ENCODE measurements at regions not wholly inside any gene's neighbourhood (a gene's known extent, or its start where the extent isn't known, plus 50 kb on each side); places are given as distances from the start of the nearest gene placed in this dataset.

DNA sequence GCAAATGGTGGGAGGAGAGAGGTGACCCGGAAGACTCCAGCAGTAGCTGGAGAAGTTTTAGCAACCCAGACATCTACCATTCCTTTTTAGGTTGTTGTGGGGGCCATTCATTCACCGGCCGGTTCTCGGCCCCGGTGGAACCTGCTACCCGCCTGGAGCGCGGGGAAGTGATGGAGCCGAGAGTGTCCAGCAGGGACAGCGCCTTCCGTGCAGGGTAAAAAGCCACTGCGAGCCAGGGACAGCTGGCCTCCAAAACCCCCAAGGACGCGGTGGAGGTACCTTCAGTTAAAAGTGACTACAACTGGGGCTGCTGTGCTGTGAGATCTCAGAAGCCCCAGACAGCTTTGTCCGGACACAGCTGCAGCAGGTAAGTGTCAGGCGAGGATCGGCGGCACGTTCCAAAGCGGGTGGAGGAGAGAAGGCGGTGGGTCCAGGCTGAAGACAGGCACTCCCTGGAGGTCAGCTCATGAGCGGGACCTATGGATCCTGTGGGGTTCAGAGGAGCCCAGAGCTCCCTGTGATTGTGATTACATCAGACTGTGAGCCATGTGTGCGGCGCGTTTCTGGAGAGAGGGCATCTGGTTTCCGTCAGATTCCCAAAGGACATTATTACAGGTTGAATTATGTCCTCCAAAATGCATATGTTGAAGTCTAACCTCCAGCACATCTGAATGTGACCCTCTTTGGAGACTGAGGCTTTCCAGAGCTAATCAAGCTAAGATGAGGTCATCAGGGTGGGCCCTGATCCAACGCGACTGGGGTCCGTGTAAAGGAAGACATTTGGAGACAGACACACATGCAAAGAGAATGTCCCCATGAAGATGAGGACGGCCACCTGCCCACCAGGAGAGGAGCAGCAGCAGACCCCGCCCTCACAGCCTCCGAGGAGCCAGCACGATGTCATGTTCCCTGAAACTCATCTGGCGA, 276.3 kb downstream of the EIPR1 start:
- BruUV-seq (replicated peaks): no TSS peak

GRCh38 chr2:3100386-3100785, 277.2 kb downstream of the EIPR1 start:
- TF ChIP-seq CTCF (conservative IDR thresholded peaks at IDR 0.05): no peak
- TF ChIP-seq EZH2 (IDR thresholded peaks at IDR 0.05; ENCODE audit: low read depth): no peak
- Histone ChIP-seq H3K27me3 (ENCODE audit: insufficient read depth, low read depth) (peaks cover 95% of the 10 kb centered on the region), H3K4me1 (replicated peaks; ENCODE audit: insufficient read depth) (no peaks in the 10 kb centered on the region), H2AFZ (no peak overlapping the region), H3K27ac (no peak overlapping the region), H3K9me2 (ENCODE audit: insufficient read depth) (no peaks in the 10 kb centered on the region), H3K79me2 (ENCODE audit: low read depth) (no peaks in the 10 kb centered on the region), H3K4me2 (no peak overlapping the region), H3K9me3 (ENCODE audit: insufficient read depth, low read depth) (no peaks in the 10 kb centered on the region), H3F3A (ENCODE audit: insufficient read depth, low read depth) (no peaks in the 10 kb centered on the region), H4K20me1 (ENCODE audit: insufficient read depth) (no peaks in the 10 kb centered on the region; the same call in 1 of the 2 replicates), H3K36me3 (ENCODE audit: low read depth) (no peaks in the 10 kb centered on the region), H3K4me3 (no peak overlapping the region)
- no peak for DNase-seq
- CTCF ChIA-PET: no interaction called here
- intact Hi-C loops (cut with micrococcal nuclease; ENCODE audit: unreplicated experiment): no loop called here
- BruUV-seq (replicated peaks): no TSS peak
- POLR2A ChIA-PET (ENCODE audit: unreplicated experiment): no interaction called here

More for the DNA sequence above, 276.3 kb downstream of the EIPR1 start:
- DNase-seq: no peak
- CTCF ChIA-PET: no interaction called here
- no peak overlapping the region for H3K4me2 ChIP-seq
- no peaks in the 10 kb centered on the region for H3K9me3 ChIP-seq (ENCODE audit: insufficient read depth, low read depth)
- no peaks in the 10 kb centered on the region for H3K79me2 ChIP-seq (ENCODE audit: low read depth)
- POLR2A ChIA-PET (ENCODE audit: unreplicated experiment): no interaction called here
- TF ChIP-seq CTCF (conservative IDR thresholded peaks at IDR 0.05): no peak
- TF ChIP-seq EZH2 (IDR thresholded peaks at IDR 0.05; ENCODE audit: low read depth): no peak
- H3K36me3 ChIP-seq (ENCODE audit: low read depth): no peaks in the 10 kb centered on the region
- H3K27ac ChIP-seq: no peak overlapping the region
- H3F3A ChIP-seq (ENCODE audit: insufficient read depth, low read depth): no peaks in the 10 kb centered on the region
- no peaks in the 10 kb centered on the region for H3K9me2 ChIP-seq (ENCODE audit: insufficient read depth)
- no peak overlapping the region for H3K4me3 ChIP-seq
- no peaks in the 10 kb centered on the region; the same call in 1 of the 2 replicates for H4K20me1 ChIP-seq (ENCODE audit: insufficient read depth)
- H3K4me1 ChIP-seq (replicated peaks; ENCODE audit: insufficient read depth): no peaks in the 10 kb centered on the region
- intact Hi-C loops (cut with micrococcal nuclease; ENCODE audit: unreplicated experiment): no loop called here
- peaks cover 95% of the 10 kb centered on the region for H3K27me3 ChIP-seq (ENCODE audit: insufficient read depth, low read depth)
- H2AFZ ChIP-seq: no peak overlapping the region

DNA sequence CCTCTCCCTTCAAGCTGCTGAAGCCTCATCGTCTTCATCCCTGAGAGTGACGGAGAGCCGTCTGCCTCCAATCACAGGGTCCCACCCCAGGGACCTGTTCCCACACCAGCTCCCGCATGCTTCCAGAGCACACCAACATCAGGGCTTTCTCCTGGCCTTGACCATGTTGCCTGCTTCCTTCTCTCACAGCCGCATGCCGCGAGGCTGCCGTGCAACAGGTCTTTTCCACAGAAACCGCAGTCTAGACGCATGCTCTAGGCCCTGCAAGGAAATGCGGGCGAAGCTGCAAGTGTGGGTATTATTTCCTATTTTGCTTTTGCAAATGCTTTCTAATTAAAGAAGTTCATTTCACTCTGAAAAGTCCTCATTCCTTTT, 277.8 kb downstream of the EIPR1 start:
- no peaks in the 10 kb centered on the region for H3K36me3 ChIP-seq (ENCODE audit: low read depth)
- intact Hi-C loops (cut with micrococcal nuclease; ENCODE audit: unreplicated experiment): no loop called here
- DNase-seq: no peak
- no peaks in the 10 kb centered on the region; the same call in 1 of the 2 replicates for H4K20me1 ChIP-seq (ENCODE audit: insufficient read depth)
- no peaks in the 10 kb centered on the region for H3K9me3 ChIP-seq (ENCODE audit: insufficient read depth, low read depth)
- no peaks in the 10 kb centered on the region for H3K9me2 ChIP-seq (ENCODE audit: insufficient read depth)
- ChIA-PET CTCF (no interaction called here), POLR2A (ENCODE audit: unreplicated experiment) (no interaction called here)
- no peak overlapping the region for H3K27ac ChIP-seq
- H3K79me2 ChIP-seq (ENCODE audit: low read depth): no peaks in the 10 kb centered on the region
- H3K4me3 ChIP-seq: no peak overlapping the region
- no peak overlapping the region for H2AFZ ChIP-seq
- peaks cover 97% of the 10 kb centered on the region for H3K27me3 ChIP-seq (ENCODE audit: insufficient read depth, low read depth)
- no peak overlapping the region for H3K4me2 ChIP-seq
- no peaks in the 10 kb centered on the region for H3F3A ChIP-seq (ENCODE audit: insufficient read depth, low read depth)
- TF ChIP-seq EZH2 (IDR thresholded peaks at IDR 0.05; ENCODE audit: low read depth) (no peak), CTCF (conservative IDR thresholded peaks at IDR 0.05) (no peak)
- H3K4me1 ChIP-seq (replicated peaks; ENCODE audit: insufficient read depth): no peaks in the 10 kb centered on the region
- BruUV-seq (replicated peaks): no TSS peak

Data from PC-9 (cell line).